ENCODE measurements at regions not wholly inside any gene's neighbourhood (a gene's known extent, or its start where the extent isn't known, plus 50 kb on each side); places are given as distances from the start of the nearest gene placed in this dataset.

DNA sequence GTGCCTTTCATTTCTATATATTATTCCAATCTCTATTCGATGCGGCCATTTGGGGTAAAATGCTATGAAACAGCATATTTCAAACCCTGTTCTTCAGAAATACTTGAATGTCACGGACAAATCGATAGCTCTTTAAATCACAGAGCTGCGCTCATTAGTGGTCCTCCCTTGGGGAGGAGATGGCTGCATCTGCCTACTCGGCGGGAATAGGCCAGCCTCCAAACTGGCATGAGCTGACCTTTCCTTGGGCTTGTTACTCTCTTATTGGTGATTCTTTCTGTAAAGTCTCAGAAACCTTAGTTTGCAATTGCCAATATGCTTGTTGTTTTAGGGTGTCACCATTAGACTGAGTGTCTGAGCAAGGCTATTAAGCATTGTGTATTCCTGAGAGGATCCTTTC lies 120.9 kb downstream of the BDH1 start:
- Histone ChIP-seq H3K18ac (ENCODE audit: insufficient read length, low read depth, low read length) (no peak overlapping the region), H2BK12ac (ENCODE audit: insufficient read length, low read depth, low read length) (no peak overlapping the region), H2BK15ac (ENCODE audit: low read depth, low read length) (no peak overlapping the region), H3K23me2 (ENCODE audit: insufficient read length, low read depth, low read length, poor library complexity, severe bottlenecking) (no peaks in the 10 kb centered on the region), H3K27me3 (ENCODE audit: insufficient read depth, low read length) (no peaks in the 10 kb centered on the region; the same call in 1 of the 2 replicates), H3K23ac (ENCODE audit: insufficient read length, low read depth, low read length) (no peak overlapping the region), H4K8ac (replicated peaks; ENCODE audit: insufficient read length, low read depth, low read length) (no peak overlapping the region), H3K27ac (ENCODE audit: insufficient read length, low read depth, low read length) (no peak overlapping the region), H4K5ac (ENCODE audit: insufficient read length, low read depth, low read length) (no peak overlapping the region), H3K9me3 (ENCODE audit: control insufficient read depth, low read depth, low read length) (no peaks in the 10 kb centered on the region), H3T11ph (ENCODE audit: low read length) (no peak overlapping the region), H3K4ac (ENCODE audit: low read depth, low read length) (no peak overlapping the region), H3K9ac (ENCODE audit: extremely low read depth, insufficient read length, low read length) (no peak overlapping the region), H3K79me2 (ENCODE audit: insufficient read depth, low read length) (no peaks in the 10 kb centered on the region), H4K20me1 (ENCODE audit: control insufficient read depth, insufficient read depth, insufficient read length) (no peaks in the 10 kb centered on the region), H2AFZ (ENCODE audit: low read length) (no peak overlapping the region), H3K14ac (ENCODE audit: insufficient read depth, low read length) (no peak overlapping the region), H2BK5ac (ENCODE audit: insufficient read length, low read length) (no peak overlapping the region), H3K56ac (ENCODE audit: insufficient read length, low read depth, low read length) (no peak overlapping the region), H3K4me1 (ENCODE audit: insufficient read depth, low read length) (no peaks in the 10 kb centered on the region), H2BK120ac (ENCODE audit: low read depth, low read length, poor library complexity, severe bottlenecking) (no peak overlapping the region), H3K79me1 (ENCODE audit: insufficient read depth, low read depth, low read length, poor library complexity, severe bottlenecking) (no peaks in the 10 kb centered on the region), H3K4me2 (ENCODE audit: insufficient read depth, insufficient read length, low read length) (no peak overlapping the region), H2BK20ac (ENCODE audit: low read depth, low read length, poor library complexity, severe bottlenecking) (no peak overlapping the region), H2AK5ac (ENCODE audit: insufficient read length, low read length) (no peak overlapping the region), H4K91ac (ENCODE audit: insufficient read length, low read depth, low read length) (no peak overlapping the region)
- no peak for DNase-seq
- H3K9me3 Mint-ChIP-seq: peaks cover 0 to 6% of the 10 kb centered on the region in 2 experiments; a peak in 2 of 5 replicates
- TF ChIP-seq, protein P1, sequence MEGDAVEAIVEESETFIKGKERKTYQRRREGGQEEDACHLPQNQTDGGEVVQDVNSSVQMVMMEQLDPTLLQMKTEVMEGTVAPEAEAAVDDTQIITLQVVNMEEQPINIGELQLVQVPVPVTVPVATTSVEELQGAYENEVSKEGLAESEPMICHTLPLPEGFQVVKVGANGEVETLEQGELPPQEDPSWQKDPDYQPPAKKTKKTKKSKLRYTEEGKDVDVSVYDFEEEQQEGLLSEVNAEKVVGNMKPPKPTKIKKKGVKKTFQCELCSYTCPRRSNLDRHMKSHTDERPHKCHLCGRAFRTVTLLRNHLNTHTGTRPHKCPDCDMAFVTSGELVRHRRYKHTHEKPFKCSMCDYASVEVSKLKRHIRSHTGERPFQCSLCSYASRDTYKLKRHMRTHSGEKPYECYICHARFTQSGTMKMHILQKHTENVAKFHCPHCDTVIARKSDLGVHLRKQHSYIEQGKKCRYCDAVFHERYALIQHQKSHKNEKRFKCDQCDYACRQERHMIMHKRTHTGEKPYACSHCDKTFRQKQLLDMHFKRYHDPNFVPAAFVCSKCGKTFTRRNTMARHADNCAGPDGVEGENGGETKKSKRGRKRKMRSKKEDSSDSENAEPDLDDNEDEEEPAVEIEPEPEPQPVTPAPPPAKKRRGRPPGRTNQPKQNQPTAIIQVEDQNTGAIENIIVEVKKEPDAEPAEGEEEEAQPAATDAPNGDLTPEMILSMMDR (conservative IDR thresholded peaks at IDR 0.05): no peak
- no peak overlapping the region for H3K27ac Mint-ChIP-seq
- H3K4me1 Mint-ChIP-seq: peaks cover 4 to 5% of the 10 kb centered on the region in 2 experiments; a peak in 3 of 4 replicates
- peaks cover 0 to 2% (median 0%) of the 10 kb centered on the region in 3 experiments; a peak in 2 of 7 replicates for H3K36me3 Mint-ChIP-seq (ENCODE audit: insufficient read depth in 1 of 3, low read depth in 3 of 3)
- peaks cover 5% of the 10 kb centered on the region for H3K27me3 Mint-ChIP-seq (ENCODE audit: low read depth)
- no CpG with 5 or more reads among the region's 7 CpGs for WGBS (ENCODE audit: extremely low coverage, insufficient read length, low lambda C conversion rate)
- no peak overlapping the region for H3K4me3 Mint-ChIP-seq

Measured in H9 (cell line).